GM12892 (cell line): ENCODE measurements at regions not wholly inside any gene's neighbourhood (a gene's known extent, or its start where the extent isn't known, plus 50 kb on each side); places are given as distances from the start of the nearest gene placed in this dataset.

Source experiments
- POLR2A ChIP-seq: IDR thresholded peaks from 2 replicates; pipeline ENCODE4 v1.6.1; 2011; ENCODE audit warnings: low read depth, low read length, control low read depth
- POLR2AphosphoS5 ChIP-seq: IDR thresholded peaks from 2 replicates; pipeline ENCODE4 v1.6.1; 2011; ENCODE audit warnings: low read depth, low read length, control low read depth
- TAF1 ChIP-seq: IDR thresholded peaks from 2 replicates; pipeline ENCODE4 v1.6.1; 2011; ENCODE audit warnings: low read depth, mild to moderate bottlenecking, control low read depth, low read length, borderline replicate concordance

GRCh38 chr18:1929720-1930119 lies 641.6 kb downstream of the METTL4 start:
- no peak for TF ChIP-seq POLR2A
- no peak for TF ChIP-seq TAF1
- TF ChIP-seq POLR2AphosphoS5: no peak
